HS-27A (cell line): ENCODE measurements at regions not wholly inside any gene's neighbourhood (a gene's known extent, or its start where the extent isn't known, plus 50 kb on each side); places are given as distances from the start of the nearest gene placed in this dataset.

Source experiments
- DNase-seq: peaks from one replicate; pipeline ENCODE4 v3.0.0-alpha.2; 2012; ENCODE audit warnings: low read depth, missing footprints

GRCh38 chr2:239905884-239906654, 119.1 kb downstream of the NDUFA10 start:
- no peak for DNase-seq

DNA sequence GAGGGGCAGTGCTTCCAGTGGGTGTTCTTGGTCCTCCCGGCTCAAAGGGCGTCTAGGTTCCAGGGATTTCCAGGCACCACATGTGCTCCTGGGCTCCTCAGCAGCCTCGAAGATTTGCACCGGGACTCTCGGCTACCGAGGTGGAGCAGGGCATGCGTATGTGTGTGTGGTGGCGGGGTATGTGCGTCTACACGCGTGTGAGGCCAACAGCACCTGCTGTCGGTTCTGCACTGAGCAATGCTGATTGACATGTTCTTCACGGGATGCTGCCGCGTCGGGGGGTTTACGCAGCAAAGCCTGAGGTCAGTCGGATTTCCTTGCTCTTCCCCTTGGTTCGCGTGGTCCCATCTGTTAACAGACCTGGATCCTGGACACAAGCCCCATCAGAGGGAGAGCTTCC, 119.8 kb downstream of the NDUFA10 start:
- DNase-seq: no peak

DNA sequence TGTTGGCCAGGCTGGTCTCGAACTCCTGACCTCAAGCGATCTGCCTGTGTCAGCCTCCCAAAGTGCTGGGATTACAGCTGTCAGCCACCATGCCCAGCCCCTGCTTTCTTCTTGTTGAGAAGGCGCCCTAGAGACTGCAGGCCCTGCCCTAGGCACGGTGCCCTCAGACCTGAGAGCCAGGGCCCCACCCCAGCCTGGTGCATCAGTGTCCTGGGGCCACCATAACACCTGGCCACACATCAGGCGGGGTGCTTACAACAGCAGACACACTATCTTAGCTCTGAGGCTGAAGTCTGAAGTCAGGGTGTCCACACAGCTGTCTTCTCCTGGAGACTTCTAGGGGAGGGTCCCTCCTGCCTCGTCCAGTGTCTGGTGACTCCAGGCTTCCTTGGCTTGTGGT, 120.6 kb downstream of the NDUFA10 start:
- no peak for DNase-seq

DNA sequence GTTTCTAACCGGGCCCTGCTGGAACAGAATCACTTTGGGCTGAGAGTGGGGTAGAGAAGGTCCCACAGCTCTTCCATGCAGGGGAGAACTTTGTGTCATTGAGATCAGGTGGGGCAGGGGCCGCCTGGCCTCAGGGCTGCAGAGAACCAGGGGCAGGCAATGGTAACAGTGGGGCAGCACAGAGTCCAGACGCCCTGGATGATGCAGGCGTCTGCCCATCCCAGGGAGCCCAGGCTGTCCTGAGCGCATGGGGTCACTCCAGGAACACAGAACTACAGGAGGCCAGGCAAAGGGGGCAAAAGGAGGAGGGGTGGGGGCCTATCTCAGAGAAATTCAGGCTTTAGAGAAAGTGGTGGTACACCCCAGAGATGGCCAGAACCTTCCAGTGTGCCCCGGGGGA, 121.3 kb downstream of the NDUFA10 start:
- no peak for DNase-seq

GRCh38 chr2:239903210-239903609, 121.9 kb downstream of the NDUFA10 start:
- no peak for DNase-seq

- DNase-seq: no peak
Observed at GRCh38 chr2:239902749-239903201, 122.4 kb downstream of the NDUFA10 start.

DNA sequence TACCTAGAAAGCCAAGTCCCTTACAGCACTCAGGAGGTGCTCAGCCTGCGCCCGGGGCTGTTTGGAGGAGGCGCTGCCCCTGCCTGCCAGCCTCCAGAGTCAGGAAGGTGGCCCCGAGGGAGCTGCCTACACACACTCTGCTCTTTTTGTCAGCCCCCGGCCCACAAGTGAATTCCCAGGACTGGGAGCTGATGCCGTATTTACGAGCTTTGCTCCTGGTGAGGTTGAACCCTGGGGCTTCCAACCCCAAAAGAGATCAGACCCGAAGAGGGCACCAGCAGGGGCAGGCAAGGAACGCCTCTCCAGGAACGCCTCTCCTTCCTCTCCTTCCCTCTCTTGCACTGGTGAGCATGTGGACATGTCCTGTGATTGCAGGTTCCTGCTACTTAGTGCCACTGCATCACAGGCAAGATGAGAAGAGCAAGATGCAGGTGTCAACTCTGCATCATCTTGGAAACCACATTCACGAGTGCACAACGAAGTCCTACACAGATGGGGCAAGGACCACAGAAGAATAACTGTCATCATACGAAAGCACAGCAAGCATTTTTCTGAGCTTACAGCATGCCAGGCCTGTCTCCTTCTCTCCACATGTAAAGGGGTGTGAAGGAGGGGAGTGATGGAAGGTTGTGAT, 126.7 kb downstream of the NDUFA10 start:
- no peak for DNase-seq

DNA sequence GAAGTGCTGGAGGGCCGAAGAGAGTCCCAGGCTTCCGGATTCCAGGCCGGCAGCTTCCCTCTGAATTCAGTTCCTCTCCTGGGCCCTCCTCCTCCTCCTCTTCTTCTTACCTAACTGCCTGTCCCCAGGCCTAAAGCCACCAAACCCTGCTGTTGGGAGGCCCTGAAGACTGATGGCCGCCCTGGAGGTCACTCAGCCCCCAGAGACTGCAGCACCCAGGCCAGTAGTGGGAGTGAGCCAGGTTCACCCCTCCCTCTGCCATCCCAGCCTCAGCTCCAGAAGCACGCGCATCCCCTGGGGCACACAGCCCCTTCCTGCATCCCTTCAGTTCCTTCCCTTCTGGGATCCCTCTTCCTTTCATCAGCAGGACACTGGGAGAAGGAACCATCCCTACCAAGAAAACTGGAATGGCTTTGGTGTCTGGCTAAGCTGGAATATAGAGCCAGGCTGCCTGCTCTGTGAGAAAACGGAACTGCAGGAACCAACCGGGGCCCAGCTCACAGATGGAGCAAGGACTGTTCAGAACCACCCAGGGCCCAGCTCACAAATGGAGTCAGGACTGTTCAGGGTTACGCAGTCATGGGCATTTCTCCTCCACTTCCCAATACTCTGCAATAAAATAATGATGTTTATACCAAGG, 127.4 kb downstream of the NDUFA10 start:
- no peak for DNase-seq

- no peak for DNase-seq
Observed at GRCh38 chr2:239896075-239896474, 129.1 kb downstream of the NDUFA10 start.

DNA sequence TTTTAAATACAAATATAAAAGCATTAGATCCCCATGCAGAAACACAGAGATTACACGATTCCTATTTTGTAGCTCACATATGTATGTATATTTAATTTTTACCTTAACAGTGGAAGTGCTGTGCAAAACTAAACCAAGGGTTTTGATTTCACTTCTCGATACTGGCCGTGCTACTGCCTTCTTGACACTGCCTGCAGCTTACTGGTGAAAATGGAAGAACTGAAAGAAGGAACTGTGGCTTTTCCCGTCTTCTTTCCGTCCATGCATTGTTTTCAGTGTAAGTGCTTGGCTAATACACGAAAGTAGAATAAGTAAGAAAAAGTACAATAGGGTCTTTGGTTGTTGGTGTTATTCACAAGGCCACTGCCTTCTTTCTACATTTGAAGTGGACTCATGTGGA, 129.5 kb downstream of the NDUFA10 start:
- DNase-seq: no peak

DNA sequence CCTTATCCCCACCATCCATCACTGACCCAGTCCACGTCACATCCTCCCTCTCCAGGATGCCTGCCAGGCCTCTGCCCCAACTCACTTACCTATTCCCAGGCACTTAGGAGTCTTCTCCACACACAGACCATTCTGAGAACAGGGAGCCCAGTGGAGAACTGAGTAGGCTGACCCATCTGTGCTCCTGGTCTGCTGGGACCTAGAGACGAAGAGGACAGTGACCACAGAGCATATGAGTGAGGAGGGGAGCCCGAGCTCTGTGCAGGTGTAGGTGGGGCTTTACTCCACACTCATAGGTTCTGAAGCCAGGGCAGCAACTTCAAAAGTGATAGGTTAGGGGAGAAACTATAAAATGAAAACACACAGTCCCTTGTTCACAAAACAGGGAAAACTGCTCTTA, 130.0 kb downstream of the NDUFA10 start:
- DNase-seq: no peak

GRCh38 chr2:239894276-239894675, 130.9 kb downstream of the NDUFA10 start:
- DNase-seq: no peak

DNA sequence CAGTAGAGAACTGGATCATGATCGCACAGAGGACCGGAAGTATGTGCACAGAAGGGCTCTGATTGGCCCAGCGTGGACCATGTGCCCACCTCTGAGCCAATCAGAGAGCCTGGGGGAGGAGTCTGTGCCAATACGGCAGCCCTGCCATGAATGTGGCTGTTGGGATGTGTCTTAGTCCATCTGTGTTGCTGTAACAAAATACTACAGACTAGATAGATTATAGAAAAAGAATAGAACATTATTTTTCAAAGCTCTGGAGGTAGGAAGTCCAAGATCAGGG, 132.0 kb downstream of the NDUFA10 start:
- no peak for DNase-seq

GRCh38 chr2:239892441-239893235, 132.5 kb downstream of the NDUFA10 start:
- DNase-seq: no peak

DNA sequence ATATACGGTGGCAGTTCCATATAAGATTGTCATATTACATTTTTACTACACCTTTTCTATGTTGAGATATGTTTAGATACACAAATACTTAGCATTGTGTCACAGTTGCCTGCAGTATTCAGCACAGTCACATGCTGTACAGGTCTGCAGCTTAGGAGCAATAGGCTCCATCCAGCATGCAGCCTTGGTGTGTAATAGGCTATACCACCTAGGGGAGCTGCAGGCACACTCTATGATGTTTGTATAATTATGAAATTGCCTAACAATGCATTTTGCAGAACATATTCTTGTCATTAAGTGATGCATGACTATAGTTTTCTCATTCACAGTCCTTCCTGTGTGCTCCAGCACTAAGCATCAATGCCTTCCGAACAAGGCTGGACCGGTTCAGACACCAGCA, 133.4 kb downstream of the NDUFA10 start:
- DNase-seq: no peak

- no peak for DNase-seq
Observed at GRCh38 chr2:239890206-239890746, 134.9 kb downstream of the NDUFA10 start.

GRCh38 chr2:239889641-239890121, 135.5 kb downstream of the NDUFA10 start:
- DNase-seq: no peak

DNA sequence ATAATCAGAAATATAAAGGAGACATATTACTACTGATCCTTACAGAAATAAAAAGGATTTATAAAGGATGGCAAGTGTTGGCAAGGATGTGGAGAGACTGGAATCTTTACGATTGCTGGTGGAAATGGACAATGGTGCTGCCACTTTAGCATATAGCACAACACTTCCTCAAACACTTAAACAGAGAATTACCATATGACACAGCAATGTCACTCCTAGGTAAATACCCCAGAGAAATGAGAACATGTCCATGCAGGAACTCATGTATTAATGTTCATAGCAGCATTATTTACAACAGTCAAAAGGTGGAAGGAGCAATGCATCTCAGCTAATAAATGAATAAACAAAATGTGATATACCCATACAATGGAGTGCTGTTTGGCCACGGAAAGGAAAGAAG, 137.5 kb downstream of the NDUFA10 start:
- no peak for DNase-seq

DNA sequence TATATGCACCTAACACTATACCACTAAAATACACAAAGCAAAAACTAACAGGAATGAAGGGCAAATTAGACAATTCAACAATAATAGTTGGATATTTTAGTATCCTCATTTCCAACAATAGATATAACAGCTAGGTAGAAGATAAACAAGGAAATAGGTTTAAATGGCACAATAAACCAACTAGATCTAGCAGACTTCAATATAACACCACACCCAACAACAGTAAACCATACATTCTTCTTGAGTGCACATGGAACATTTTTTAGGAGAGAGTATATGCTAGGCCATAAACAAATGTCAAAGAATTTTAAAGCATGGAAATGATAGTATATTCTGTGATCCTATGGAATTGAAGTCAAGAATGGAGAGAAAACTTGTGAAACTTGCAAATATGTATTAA, 138.4 kb downstream of the NDUFA10 start:
- no peak for DNase-seq

DNA sequence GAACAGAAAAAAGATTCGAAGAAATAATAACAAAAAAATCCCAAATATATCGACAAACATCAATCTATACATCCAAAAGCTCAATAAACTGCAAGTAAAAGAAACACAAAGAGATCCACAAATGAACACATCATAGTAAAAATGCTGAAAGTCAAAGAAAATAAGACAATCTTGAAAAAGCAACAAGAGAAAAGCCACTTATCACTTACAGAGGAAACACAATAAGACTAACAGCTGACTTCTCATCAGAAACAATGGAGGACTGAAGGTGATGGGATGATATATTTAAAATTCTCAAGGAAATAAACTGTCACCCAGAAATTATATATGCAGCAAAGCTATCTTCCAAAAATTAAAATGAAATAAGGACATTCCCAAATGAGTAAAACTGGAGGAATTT, 140.3 kb downstream of the NDUFA10 start:
- no peak for DNase-seq

DNA sequence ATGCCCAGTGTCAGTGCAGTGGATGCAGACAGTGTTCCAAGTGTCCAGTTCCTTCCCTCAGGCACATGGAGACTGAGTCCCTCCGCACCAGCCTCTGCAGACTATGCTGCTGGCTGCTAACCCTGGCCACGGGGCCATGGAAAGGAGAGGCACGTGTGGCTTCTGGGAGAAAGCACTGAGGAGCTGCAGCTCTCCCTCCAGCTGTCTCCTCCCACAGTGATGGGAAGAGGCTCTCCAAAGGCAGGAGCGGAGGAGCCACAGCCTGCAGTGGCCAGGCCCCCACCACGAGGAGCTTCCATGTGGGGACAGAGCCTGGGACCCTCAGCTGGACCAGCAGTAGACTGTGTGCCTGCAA, 141.1 kb downstream of the NDUFA10 start:
- no peak for DNase-seq

GRCh38 chr2:239883326-239884050, 141.7 kb downstream of the NDUFA10 start:
- no peak for DNase-seq
